ENCODE measurements at regions not wholly inside any gene's neighbourhood (a gene's known extent, or its start where the extent isn't known, plus 50 kb on each side); places are given as distances from the start of the nearest gene placed in this dataset.
"Not testable (repeated sequence)": the region's sequence is repeated elsewhere in the genome, so short reads cannot be mapped to it uniquely, and the experiment has no call there.

GRCh38 chr6:118704915-118705314, 53.5 kb upstream of the CEP85L start:
- no peak for DNase-seq
- H3K4me3 ChIP-seq: no peak overlapping the region
- WGBS, 4 donors: 76 to 85% (median 80%) methylated on average over 3 of the region's 3 CpGs
- H3K9me3 ChIP-seq (replicated peaks in 1 of 3): no peaks in the 10 kb centered on the region
- H3K27me3 ChIP-seq: no peaks in the 10 kb centered on the region
- no peak overlapping the region for H3K27ac ChIP-seq
- intact Hi-C loops (cut with DNase I): loop anchor here in 1 of 2 donors (10.0 kb wide), 1 partner anchor 50 kb away; the partner anchor contains the start of gene CEP85L
- H3K4me1 ChIP-seq (replicated peaks in 1 of 2): peaks cover 15 to 32% of the 10 kb centered on the region in 2 donors
- no peaks in the 10 kb centered on the region for H3K36me3 ChIP-seq (replicated peaks in 1 of 2)
- TF ChIP-seq POLR2A (IDR thresholded peaks at IDR 0.05): no peak
- TF ChIP-seq, protein P1, sequence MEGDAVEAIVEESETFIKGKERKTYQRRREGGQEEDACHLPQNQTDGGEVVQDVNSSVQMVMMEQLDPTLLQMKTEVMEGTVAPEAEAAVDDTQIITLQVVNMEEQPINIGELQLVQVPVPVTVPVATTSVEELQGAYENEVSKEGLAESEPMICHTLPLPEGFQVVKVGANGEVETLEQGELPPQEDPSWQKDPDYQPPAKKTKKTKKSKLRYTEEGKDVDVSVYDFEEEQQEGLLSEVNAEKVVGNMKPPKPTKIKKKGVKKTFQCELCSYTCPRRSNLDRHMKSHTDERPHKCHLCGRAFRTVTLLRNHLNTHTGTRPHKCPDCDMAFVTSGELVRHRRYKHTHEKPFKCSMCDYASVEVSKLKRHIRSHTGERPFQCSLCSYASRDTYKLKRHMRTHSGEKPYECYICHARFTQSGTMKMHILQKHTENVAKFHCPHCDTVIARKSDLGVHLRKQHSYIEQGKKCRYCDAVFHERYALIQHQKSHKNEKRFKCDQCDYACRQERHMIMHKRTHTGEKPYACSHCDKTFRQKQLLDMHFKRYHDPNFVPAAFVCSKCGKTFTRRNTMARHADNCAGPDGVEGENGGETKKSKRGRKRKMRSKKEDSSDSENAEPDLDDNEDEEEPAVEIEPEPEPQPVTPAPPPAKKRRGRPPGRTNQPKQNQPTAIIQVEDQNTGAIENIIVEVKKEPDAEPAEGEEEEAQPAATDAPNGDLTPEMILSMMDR (IDR thresholded peaks at IDR 0.05): no peak

DNA sequence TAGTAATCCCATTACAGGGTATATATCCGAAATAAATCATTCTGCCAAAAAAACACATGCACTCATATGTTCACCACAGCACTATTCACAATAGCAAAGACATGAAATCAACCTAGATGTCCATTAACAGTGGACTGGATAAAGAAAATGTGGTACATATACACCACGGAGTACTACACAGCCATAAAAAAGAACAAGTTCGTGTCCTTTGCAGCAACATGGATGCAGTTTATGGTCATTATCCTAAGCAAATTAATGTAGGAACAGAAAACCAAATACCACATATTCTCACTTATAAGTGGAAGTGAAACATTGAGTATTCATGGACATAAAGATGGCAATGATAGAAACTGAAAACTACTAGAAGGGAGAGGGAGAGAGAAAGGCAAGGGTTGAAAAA, 49.9 kb upstream of the CEP85L start:
- intact Hi-C loops (cut with DNase I): loop anchor here in 1 of 2 donors (10.0 kb wide), 1 partner anchor 46 kb away; the partner anchor contains the start of gene CEP85L
- 89 to 94% (median 93%) methylated on average over 3 of the region's 3 CpGs for WGBS, 4 donors

More for the DNA sequence above, 49.9 kb upstream of the CEP85L start:
- not testable (repeated sequence) for H3K27me3 ChIP-seq; H3K27ac ChIP-seq; H3K36me3 ChIP-seq (replicated peaks in 1 of 2); H3K4me3 ChIP-seq; DNase-seq; H3K9me3 ChIP-seq (replicated peaks in 1 of 3)
- peaks cover 0 to 16% of the 10 kb centered on the region in 2 donors for H3K4me1 ChIP-seq (replicated peaks in 1 of 2)
